Endodermal cell (in vitro differentiated cells): ENCODE measurements at regions not wholly inside any gene's neighbourhood (a gene's known extent, or its start where the extent isn't known, plus 50 kb on each side); places are given as distances from the start of the nearest gene placed in this dataset.

Experiments used
- DNase-seq: peaks from one replicate; pipeline ENCODE4 v3.0.0-alpha.2; 2017
- H3K27ac ChIP-seq: 2 replicates; pipeline ENCODE4 v1.5.1; 2013; ENCODE audit warnings: mild to moderate bottlenecking, low read depth, low read length, moderate library complexity
- H3K27me3 ChIP-seq: 2 replicates; pipeline ENCODE4 v1.6.1; 2013; ENCODE audit warnings: mild to moderate bottlenecking, low read length, moderate library complexity; ENCODE audit not compliant: insufficient read depth, control insufficient read depth, poor library complexity, severe bottlenecking
- H3K36me3 ChIP-seq: 2 replicates; pipeline ENCODE4 v1.7.0; 2013; ENCODE audit warnings: mild to moderate bottlenecking, low read length, moderate library complexity; ENCODE audit not compliant: control insufficient read depth, insufficient read depth
- H3K4me1 ChIP-seq: one replicate; pipeline ENCODE4 v1.7.0; 2013; ENCODE audit warnings: low read length; ENCODE audit not compliant: control insufficient read depth, insufficient read depth
- H3K4me3 ChIP-seq: 2 replicates; pipeline ENCODE4 v1.5.1; 2013; ENCODE audit warnings: mild to moderate bottlenecking, low read length, moderate library complexity
- H3K9ac ChIP-seq: 2 replicates; pipeline ENCODE4 v1.6.1; 2013; ENCODE audit warnings: mild to moderate bottlenecking, low read length, moderate library complexity; ENCODE audit not compliant: poor library complexity, severe bottlenecking; ENCODE audit errors: extremely low read depth
- H3K9me3 ChIP-seq: 2 replicates; pipeline ENCODE4 v1.6.1; 2013; ENCODE audit warnings: mild to moderate bottlenecking, low read length, moderate library complexity; ENCODE audit not compliant: control insufficient read depth
- H3K27ac Mint-ChIP-seq: 2 replicates; pipeline ENCODE4 v1.8.0; 2020; ENCODE audit warnings: mixed read lengths
- H3K27me3 Mint-ChIP-seq: 2 replicates; pipeline ENCODE4 v1.8.0; 2021; ENCODE audit warnings: mild to moderate bottlenecking, mixed read lengths; ENCODE audit not compliant: insufficient read depth
- H3K36me3 Mint-ChIP-seq: 2 replicates; pipeline ENCODE4 v1.8.0; 2020; ENCODE audit warnings: low read depth, mixed read lengths
- H3K4me1 Mint-ChIP-seq: 2 replicates; pipeline ENCODE4 v1.8.0; 2020; ENCODE audit warnings: mixed read lengths
- H3K4me3 Mint-ChIP-seq: 2 replicates; pipeline ENCODE4 v1.8.0; 2020; ENCODE audit warnings: mild to moderate bottlenecking, moderate library complexity, mixed read lengths
- H3K9me3 Mint-ChIP-seq: 2 replicates; pipeline ENCODE4 v1.8.0; 2020; ENCODE audit warnings: mild to moderate bottlenecking, mixed read lengths
- CTCF ChIP-seq: fragments of 200-600 bp; sonication (generic); conservative IDR thresholded peaks from 2 replicates; pipeline ENCODE4 v1.5.0; 2021; ENCODE audit warnings: antibody characterized with exemption, mild to moderate bottlenecking
- WGBS, 2 experiments: methylation state at CpG; one replicate each; pipeline versions ENCODE4 v1.1.5 to v1.1.7; 2013; ENCODE audit warnings: missing lambda C conversion rate in 2 of 2, mixed read lengths in 1 of 2; ENCODE audit not compliant: insufficient coverage in 1 of 2, insufficient read length in 1 of 2; 5-methylcytosine and 5-hydroxymethylcytosine counted together

- no peaks in the 10 kb centered on the region for H3K4me1 ChIP-seq
- DNase-seq, result no peak
- H3K4me1 Mint-ChIP-seq, result no peaks in the 10 kb centered on the region
- H3K9ac ChIP-seq, result no peak overlapping the region
- H3K27ac ChIP-seq, result no peak overlapping the region
- no peaks in the 10 kb centered on the region for H3K27me3 ChIP-seq
- H3K4me3 Mint-ChIP-seq, result no peak overlapping the region
- TF ChIP-seq CTCF, result no peak
- H3K27ac Mint-ChIP-seq, result no peak overlapping the region
- H3K27me3 Mint-ChIP-seq, result no peaks in the 10 kb centered on the region
- no peaks in the 10 kb centered on the region for H3K36me3 ChIP-seq
- no peaks in the 10 kb centered on the region for H3K9me3 Mint-ChIP-seq
- no peaks in the 10 kb centered on the region for H3K36me3 Mint-ChIP-seq
- H3K4me3 ChIP-seq, result no peak overlapping the region
- no peaks in the 10 kb centered on the region for H3K9me3 ChIP-seq
These were observed 411.0 kb upstream of the PCDH15 start for GRCh38 chr10:55212051-55212450.

GRCh38 chr10:55203874-55204273 lies 402.8 kb upstream of the PCDH15 start:
- Mint-ChIP-seq H3K36me3 (no peaks in the 10 kb centered on the region), H3K27me3 (no peaks in the 10 kb centered on the region), H3K9me3 (peaks cover under 1% of the 10 kb centered on the region), H3K27ac (no peak overlapping the region), H3K4me1 (no peaks in the 10 kb centered on the region), H3K4me3 (no peak overlapping the region)
- Histone ChIP-seq H3K4me1 (peaks cover 4% of the 10 kb centered on the region), H3K4me3 (no peak overlapping the region), H3K9ac (no peak overlapping the region), H3K27ac (no peak overlapping the region), H3K36me3 (no peaks in the 10 kb centered on the region), H3K27me3 (no peaks in the 10 kb centered on the region), H3K9me3 (no peaks in the 10 kb centered on the region)
- DNase-seq, result no peak
- TF ChIP-seq CTCF, result no peak

GRCh38 chr10:55203319-55203718 lies 402.3 kb upstream of the PCDH15 start:
- DNase-seq, result no peak
- no peak overlapping the region for H3K27ac ChIP-seq
- peaks cover 4% of the 10 kb centered on the region for H3K4me1 ChIP-seq
- H3K9ac ChIP-seq, result no peak overlapping the region
- no peak overlapping the region for H3K4me3 ChIP-seq
- TF ChIP-seq CTCF, result no peak
- Mint-ChIP-seq H3K27ac (no peak overlapping the region), H3K36me3 (no peaks in the 10 kb centered on the region), H3K4me1 (no peaks in the 10 kb centered on the region), H3K4me3 (no peak overlapping the region), H3K27me3 (no peaks in the 10 kb centered on the region), H3K9me3 (peaks cover 4% of the 10 kb centered on the region)
- no peaks in the 10 kb centered on the region for H3K9me3 ChIP-seq
- no peaks in the 10 kb centered on the region for H3K36me3 ChIP-seq
- no peaks in the 10 kb centered on the region for H3K27me3 ChIP-seq
- 94% methylated on average over 2 of the region's 3 CpGs; no CpG with 5 or more reads in 1 of the 2 experiments for WGBS, 2 experiments
